Kidney capillary endothelial cell (primary cell): ENCODE measurements at regions not wholly inside any gene's neighbourhood (a gene's known extent, or its start where the extent isn't known, plus 50 kb on each side); places are given as distances from the start of the nearest gene placed in this dataset.

Experiments used
- DNase-seq: peaks from one replicate; pipeline ENCODE4 v3.0.0-alpha.2; 2018; ENCODE audit warnings: low spot score

- DNase-seq: no peak
Observed at GRCh38 chr12:92359581-92360209, 214.0 kb upstream of the BTG1 start.

GRCh38 chr12:92357584-92358261 lies 212.1 kb upstream of the BTG1 start:
- DNase-seq: no peak

GRCh38 chr12:92356425-92356824 lies 210.8 kb upstream of the BTG1 start:
- no peak for DNase-seq

GRCh38 chr12:92349635-92350034 lies 204.0 kb upstream of the BTG1 start:
- no peak for DNase-seq

GRCh38 chr12:92342574-92342973 lies 196.9 kb upstream of the BTG1 start:
- DNase-seq: no peak

GRCh38 chr12:92341065-92341668 lies 195.5 kb upstream of the BTG1 start:
- DNase-seq: no peak

GRCh38 chr12:92340441-92341064 lies 194.9 kb upstream of the BTG1 start:
- DNase-seq: no peak

GRCh38 chr12:92340003-92340402 lies 194.4 kb upstream of the BTG1 start:
- no peak for DNase-seq

GRCh38 chr12:92339198-92339821 lies 193.7 kb upstream of the BTG1 start:
- no peak for DNase-seq

GRCh38 chr12:92338671-92339070 lies 193.0 kb upstream of the BTG1 start:
- DNase-seq: no peak

- no peak for DNase-seq
Observed at GRCh38 chr12:92338102-92338501, 192.5 kb upstream of the BTG1 start.

- no peak for DNase-seq
Observed at GRCh38 chr12:92337128-92337527, 191.5 kb upstream of the BTG1 start.

GRCh38 chr12:92336641-92337040 lies 191.0 kb upstream of the BTG1 start:
- no peak for DNase-seq

GRCh38 chr12:92335831-92336230 lies 190.2 kb upstream of the BTG1 start:
- no peak for DNase-seq

- no peak for DNase-seq
Observed at GRCh38 chr12:92334552-92334951, 188.9 kb upstream of the BTG1 start.

- no peak for DNase-seq
Observed at GRCh38 chr12:92332552-92332951, 186.9 kb upstream of the BTG1 start.

GRCh38 chr12:92331383-92331782 lies 185.7 kb upstream of the BTG1 start:
- DNase-seq: no peak

GRCh38 chr12:92330654-92331053 lies 185.0 kb upstream of the BTG1 start:
- DNase-seq: no peak

GRCh38 chr12:92326877-92327276 lies 181.2 kb upstream of the BTG1 start:
- DNase-seq: no peak

- DNase-seq: no peak
Observed at GRCh38 chr12:92324849-92325500, 179.3 kb upstream of the BTG1 start.

GRCh38 chr12:92312463-92312964 lies 166.9 kb upstream of the BTG1 start:
- DNase-seq: no peak
